Lower lobe of right lung (tissue), 2 donors: ENCODE measurements at regions not wholly inside any gene's neighbourhood (a gene's known extent, or its start where the extent isn't known, plus 50 kb on each side); places are given as distances from the start of the nearest gene placed in this dataset.

Experiments used
- ATAC-seq, 2 donors: fragments of 200-7000 bp; cut with Tn5 transposase; one replicate each; pipeline ENCODE4 v1.9.1; 2020 to 2022; ENCODE audit warnings: mild to moderate bottlenecking in 2 of 2, moderate library complexity in 2 of 2
- DNase-seq: peaks from one replicate; pipeline ENCODE4 v3.0.0-alpha.2; 2020
- H3K27ac ChIP-seq: fragments of 200-600 bp; one replicate; pipeline ENCODE4 v1.8.0; 2022
- H3K27me3 ChIP-seq: fragments of 200-600 bp; one replicate; pipeline ENCODE4 v1.8.0; 2022; ENCODE audit warnings: low read depth
- H3K36me3 ChIP-seq: fragments of 200-600 bp; one replicate; pipeline ENCODE4 v1.8.0; 2022; ENCODE audit warnings: mild to moderate bottlenecking
- H3K4me1 ChIP-seq: fragments of 200-600 bp; one replicate; pipeline ENCODE4 v1.8.0; 2022
- H3K4me3 ChIP-seq: fragments of 200-600 bp; one replicate; pipeline ENCODE4 v1.8.0; 2022; ENCODE audit warnings: mild to moderate bottlenecking
- H3K9me3 ChIP-seq: fragments of 200-600 bp; one replicate; pipeline ENCODE4 v1.8.0; 2022
- CTCF ChIP-seq: fragments of 200-600 bp; IDR thresholded peaks from one replicate; pipeline ENCODE4 v1.8.0; 2022; ENCODE audit warnings: antibody characterized with exemption, mild to moderate bottlenecking
- intact Hi-C: fragments of 100-400 bp; cut with DNase I; formaldehyde crosslinking; loops from one replicate; pipeline ENCODE4 v1.11.0; 2022
- donor health status: DM: no; HTN: yes; CAD: no; lungs with severe emphysema.

DNA sequence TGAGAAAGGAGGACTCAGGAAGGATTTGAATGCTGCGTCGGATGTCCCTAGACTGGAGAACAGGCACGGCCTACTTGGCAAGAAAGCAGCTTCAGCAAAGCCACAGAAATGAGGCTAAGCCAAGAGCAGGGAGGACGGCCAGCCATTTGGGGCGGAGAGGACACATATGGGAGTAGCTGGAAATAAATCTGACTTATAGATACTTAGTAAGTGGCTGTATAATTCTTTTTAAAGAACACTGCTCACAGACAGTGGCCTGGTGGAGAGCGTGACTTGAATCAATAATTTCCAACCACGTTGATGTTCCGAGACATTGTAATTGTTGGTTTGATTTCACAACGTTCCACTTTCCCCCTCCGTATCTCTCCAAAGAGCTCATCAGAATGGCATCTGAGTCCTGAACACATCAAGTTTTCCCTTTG is 67.7 kb upstream of the JCAD start:
- ATAC-seq, result no peak
- Histone ChIP-seq H3K4me3 (no peak overlapping the region), H3K9me3 (no peaks in the 10 kb centered on the region), H3K36me3 (no peaks in the 10 kb centered on the region), H3K27ac (no peak overlapping the region), H3K4me1 (no peaks in the 10 kb centered on the region), H3K27me3 (no peaks in the 10 kb centered on the region)
- TF ChIP-seq CTCF, result no peak
- no peak for DNase-seq
- intact Hi-C loops, result no loop called here

DNA sequence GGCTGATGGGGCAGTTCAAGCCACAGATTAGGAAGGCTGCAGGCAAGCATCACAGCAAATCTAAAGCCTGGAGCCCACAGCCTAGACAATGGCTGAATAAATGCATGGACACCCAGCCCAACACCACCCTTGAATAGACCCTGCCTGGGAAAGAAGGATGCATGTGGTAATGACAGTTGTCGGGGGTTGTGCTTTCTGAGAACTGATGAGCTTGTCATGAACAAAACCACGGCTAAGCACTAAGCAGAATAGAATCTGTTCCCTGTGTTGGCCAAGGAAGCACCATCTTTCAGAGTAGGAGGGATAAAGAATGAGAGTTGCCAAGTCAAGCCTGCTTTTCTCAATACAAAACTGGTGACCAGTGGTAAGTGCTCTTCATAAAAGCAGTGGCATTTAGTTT is 66.1 kb upstream of the JCAD start:
- Histone ChIP-seq H3K9me3 (no peaks in the 10 kb centered on the region), H3K27ac (no peak overlapping the region), H3K4me1 (no peaks in the 10 kb centered on the region), H3K36me3 (no peaks in the 10 kb centered on the region), H3K27me3 (no peaks in the 10 kb centered on the region), H3K4me3 (no peak overlapping the region)
- no peak for TF ChIP-seq CTCF
- intact Hi-C loops, result no loop called here
- DNase-seq (no peak), ATAC-seq (no peak)

- Histone ChIP-seq H3K4me3 (no peak overlapping the region), H3K4me1 (no peaks in the 10 kb centered on the region), H3K27ac (no peak overlapping the region), H3K27me3 (no peaks in the 10 kb centered on the region), H3K36me3 (no peaks in the 10 kb centered on the region), H3K9me3 (no peaks in the 10 kb centered on the region)
- DNase-seq, result no peak
- ATAC-seq, result no peak
- intact Hi-C loops, result no loop called here
- no peak for TF ChIP-seq CTCF
Observed at GRCh38 chr10:30124704-30125103, 65.3 kb upstream of the JCAD start.

DNA sequence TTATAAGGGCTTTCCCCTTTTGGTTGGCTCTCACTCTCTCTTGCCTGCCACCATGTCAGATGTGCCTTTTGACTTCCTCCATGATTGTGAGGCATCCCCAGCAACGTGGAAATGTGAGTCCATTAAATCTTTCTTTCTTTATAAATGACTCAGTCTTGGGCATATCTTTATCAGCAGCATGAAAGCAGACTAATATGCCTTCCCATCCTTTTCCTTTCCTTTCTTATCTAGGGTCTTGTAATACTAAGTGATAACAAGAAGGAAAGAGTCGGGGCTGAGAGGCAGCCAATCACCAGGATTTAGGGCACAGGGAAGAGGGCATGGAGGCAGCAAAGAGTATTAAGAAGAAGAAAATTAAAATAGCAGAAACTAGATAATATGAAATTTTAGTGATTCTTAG is 62.0 kb upstream of the JCAD start:
- intact Hi-C loops, result no loop called here
- H3K27ac ChIP-seq, result no peak overlapping the region
- H3K4me1 ChIP-seq, result no peaks in the 10 kb centered on the region
- ATAC-seq (no peak), DNase-seq (no peak)
- no peak overlapping the region for H3K4me3 ChIP-seq
- no peak for TF ChIP-seq CTCF
- no peaks in the 10 kb centered on the region for H3K9me3 ChIP-seq
- no peaks in the 10 kb centered on the region for H3K27me3 ChIP-seq
- no peaks in the 10 kb centered on the region for H3K36me3 ChIP-seq

DNA sequence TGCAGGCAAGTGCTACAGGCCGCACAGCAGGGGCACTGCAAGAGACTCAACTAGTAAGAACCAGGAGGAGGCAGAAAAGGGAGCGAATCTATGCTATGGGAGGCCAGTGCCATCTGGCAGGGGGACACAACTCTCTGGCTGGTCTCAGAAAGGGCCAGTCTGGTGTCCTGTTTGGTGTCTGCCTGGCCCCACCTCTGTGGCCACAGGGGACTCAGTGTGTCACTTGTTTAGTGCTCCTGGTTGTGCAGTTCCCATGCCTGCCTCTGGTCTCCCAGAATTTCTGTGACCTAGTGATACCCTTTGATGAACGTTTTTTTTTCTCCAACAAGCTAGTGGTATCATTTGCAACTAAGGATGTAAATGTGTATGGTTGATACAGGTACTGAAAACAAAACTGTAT is 59.2 kb upstream of the JCAD start:
- intact Hi-C loops, result no loop called here
- Histone ChIP-seq H3K4me1 (peaks cover 22% of the 10 kb centered on the region), H3K27me3 (no peaks in the 10 kb centered on the region), H3K4me3 (no peak overlapping the region), H3K9me3 (no peaks in the 10 kb centered on the region), H3K27ac (no peak overlapping the region), H3K36me3 (no peaks in the 10 kb centered on the region)
- ATAC-seq, result no peak
- TF ChIP-seq CTCF, result no peak
- no peak for DNase-seq
